NCI-H524 treated with DMSO at 0.1 percent for 48 hours (cell line): ENCODE measurements at regions not wholly inside any gene's neighbourhood (a gene's known extent, or its start where the extent isn't known, plus 50 kb on each side); places are given as distances from the start of the nearest gene placed in this dataset.

Experiments used
- DNase-seq: peaks from one replicate; lab custom pipeline; 2025; lab: John Stamatoyannopoulos, UW

DNA sequence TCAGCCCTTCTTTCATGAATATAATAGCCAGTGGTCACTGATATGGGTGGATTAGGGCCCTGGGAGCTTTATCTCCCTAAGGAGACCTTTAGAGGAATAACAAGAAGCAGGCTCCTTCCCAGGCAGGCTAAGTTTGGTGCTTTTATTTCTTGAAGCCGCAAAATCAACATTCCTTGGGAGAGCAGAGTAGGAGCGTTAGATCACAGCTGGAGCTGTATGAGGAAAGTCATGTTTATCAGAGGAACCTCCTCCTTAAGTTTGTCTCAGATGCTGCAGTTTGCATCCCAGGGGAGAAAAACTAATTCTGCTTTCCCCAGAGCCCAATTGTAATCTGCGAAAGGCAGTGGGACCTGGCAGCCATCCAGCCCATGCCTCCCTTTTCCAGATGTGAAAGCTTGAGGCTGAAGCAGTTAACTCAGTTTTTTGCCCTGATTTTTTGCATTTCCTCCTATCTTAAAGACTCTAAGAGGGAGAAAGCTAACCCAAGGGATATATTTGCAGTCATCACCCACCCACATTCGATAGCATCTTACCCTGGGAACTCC is 186.0 kb upstream of the FRMPD4 start:
- no peak for DNase-seq

DNA sequence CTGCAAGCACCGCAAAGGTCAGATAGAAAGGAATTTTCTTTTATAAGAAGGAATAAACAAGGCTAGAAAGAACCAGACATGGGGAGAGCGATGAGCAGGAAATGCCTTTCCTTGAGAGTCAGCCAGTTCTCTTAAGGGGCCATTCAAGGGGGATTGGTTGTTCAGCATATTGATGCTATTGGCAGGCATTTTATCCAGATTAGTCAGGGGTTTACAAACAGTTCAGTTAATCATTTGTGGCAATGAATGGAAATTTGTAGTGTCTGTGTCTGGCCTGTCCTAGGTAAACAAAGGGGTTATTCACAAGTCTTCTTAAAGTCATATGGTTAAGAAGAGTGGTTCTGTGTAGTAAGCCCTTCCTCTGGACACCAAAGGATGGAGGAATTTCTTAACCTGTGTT is 184.7 kb upstream of the FRMPD4 start:
- no peak for DNase-seq

GRCh38 chrX:11954176-11954575 is 184.1 kb upstream of the FRMPD4 start:
- DNase-seq: no peak

GRCh38 chrX:11960031-11960430 is 178.2 kb upstream of the FRMPD4 start:
- no peak for DNase-seq

- no peak for DNase-seq
Measured at GRCh38 chrX:11965436-11965835, 172.8 kb upstream of the FRMPD4 start.

DNA sequence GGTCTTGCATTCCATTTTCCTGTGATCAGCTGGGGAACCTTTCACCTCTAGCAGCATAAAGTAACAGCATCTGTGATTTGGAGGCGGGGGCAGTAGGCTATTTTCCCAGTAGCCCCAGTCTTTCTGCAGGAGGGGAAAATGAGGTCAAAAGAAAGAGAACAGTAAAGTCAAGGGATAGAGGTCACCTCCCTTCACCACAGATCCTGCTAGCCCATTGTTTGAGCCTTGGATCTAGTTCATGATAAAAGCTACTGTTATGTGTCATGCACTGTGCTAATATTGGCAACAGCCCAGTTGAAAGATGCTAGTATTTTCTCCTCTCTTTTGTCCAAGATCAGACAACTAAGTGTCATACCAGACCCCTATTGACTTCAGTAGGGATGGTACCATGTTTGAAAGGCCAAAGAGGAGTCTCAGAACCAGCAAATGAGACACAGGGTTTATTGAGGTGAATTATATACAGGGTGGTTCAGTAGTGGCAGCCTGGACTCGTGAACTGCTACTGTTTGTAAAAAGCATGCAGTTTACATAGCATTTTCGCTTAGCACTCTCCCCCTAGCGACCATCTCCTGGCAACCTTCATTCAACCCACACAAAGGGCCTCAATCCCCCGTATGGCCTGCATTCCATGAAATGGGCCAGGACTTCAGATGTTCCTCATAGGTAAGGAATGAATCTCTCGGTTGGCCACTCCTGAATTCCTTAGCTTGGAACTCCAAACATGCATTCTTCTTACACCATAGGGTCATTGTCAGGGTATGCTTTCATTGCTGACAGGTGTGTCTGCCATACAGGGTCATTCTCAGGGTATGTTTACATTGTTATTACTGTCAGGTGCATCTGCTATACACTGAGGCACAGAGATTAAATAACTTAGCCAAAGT is 170.0 kb upstream of the FRMPD4 start:
- DNase-seq: no peak

DNA sequence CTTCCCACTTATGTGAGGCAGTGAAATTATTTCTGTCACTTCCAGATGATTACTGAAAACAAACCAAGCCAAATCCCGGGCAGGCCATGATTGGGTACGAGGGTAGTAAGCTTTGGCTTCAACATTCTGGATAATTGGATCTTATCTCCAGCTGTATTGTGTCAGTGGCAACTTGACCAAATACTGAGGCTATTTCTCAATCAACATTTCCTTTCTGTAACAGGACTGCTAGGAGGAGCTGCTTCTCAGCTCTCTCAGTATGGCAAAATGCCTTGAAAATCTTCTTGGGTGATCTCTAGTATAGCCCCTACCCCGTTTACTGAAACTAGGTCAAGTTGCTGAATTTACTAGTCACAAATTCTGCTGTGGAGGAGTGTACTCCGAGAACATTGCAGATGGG is 169.3 kb upstream of the FRMPD4 start:
- no peak for DNase-seq

DNA sequence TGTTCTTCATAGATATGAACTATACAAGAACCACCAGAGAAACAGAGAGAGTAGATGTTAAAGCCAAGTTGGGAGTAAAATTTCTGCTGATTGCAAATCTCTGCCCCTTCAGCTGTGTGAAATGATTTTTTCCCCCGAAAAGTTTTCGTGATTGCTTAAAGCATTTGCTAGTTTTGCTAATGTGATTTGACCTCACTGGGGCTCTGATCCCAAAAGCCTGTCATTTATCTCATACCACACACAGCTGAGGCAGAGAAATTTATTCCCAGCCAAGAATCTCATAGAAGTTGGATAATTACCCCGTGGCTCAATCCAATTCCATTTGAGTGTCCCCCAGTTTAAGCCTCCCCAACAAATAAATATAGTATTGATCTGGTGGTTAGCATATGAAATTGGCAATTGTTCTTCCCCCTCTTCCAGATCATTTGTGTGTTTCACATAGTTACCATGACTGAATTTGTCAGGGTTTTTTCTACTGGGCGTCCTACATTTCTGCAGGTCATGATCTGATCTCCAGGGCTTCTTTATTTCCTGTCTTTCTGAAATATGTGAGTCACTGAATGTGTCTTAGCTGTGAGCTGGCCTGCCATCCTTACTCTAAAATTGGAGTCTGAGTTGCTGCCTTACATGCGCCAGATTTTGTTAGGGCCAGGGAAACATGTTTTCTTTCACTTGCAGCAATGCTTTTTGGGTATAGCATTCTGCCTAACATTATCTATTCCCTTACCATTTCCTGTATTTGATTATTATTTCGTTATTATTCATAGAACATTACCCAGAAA is 167.5 kb upstream of the FRMPD4 start:
- no peak for DNase-seq

- DNase-seq: no peak
Measured at GRCh38 chrX:11976663-11977062, 161.6 kb upstream of the FRMPD4 start.

DNA sequence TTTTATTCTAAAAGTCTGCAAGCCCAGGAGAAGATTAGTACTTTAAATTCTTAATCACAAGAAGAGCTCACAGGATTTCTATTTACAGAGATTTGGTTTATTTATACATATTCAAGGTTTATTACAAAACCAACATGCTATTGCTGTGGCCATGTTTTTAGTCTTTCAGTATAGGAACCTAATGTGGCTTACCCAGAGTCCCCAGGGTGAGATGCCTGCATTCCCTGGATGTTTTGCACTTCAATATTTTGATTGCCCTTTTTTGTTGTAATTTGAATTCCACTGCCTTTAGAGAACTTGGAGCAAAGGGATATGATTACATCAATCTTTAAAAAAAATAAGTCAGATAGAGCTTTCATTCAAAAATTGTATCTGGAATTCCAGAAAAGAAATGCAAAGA is 146.0 kb upstream of the FRMPD4 start:
- no peak for DNase-seq

- no peak for DNase-seq
Measured at GRCh38 chrX:11995146-11995545, 143.1 kb upstream of the FRMPD4 start.

GRCh38 chrX:11996810-11997209 is 141.5 kb upstream of the FRMPD4 start:
- DNase-seq: no peak

DNA sequence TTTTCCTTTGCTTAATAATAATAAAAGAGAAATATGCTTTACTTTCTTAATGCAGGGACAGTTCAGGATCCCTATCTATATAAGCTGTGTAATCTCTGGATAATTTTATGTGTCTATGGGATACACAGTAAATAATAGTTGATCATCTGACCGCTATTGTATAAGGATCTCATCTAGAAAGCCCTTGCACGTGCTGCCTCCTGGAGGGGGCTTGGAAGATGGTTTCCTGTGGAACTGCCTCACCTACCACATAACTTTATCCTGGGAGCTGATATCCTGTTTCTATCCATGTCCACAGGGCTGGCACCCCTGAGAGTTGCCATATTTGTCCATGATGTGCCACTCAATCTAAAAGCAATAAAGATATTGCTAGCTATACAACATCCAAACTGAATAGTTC is 139.3 kb upstream of the FRMPD4 start:
- DNase-seq: no peak

- no peak for DNase-seq
Measured at GRCh38 chrX:12002876-12003275, 135.4 kb upstream of the FRMPD4 start.

GRCh38 chrX:12007881-12008280 is 130.4 kb upstream of the FRMPD4 start:
- DNase-seq: no peak

DNA sequence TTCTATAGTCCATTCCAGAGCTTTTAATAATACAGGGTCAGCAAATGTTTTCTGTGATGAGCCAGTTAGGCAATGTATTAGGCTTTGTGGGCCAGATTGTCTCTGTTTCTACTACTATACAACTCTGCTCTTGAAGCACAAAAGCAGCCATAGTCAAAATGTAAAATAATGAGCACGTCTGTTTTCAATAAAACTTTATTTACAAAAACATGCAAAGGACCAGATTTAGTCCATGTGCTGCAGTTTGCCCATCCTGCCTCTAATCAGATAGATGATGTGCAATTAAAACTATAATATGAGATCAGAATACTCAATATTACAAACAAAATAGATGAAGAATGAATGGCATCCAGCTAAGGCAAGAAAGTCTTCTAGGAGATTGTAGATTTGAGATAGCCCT is 127.8 kb upstream of the FRMPD4 start:
- DNase-seq: no peak

- DNase-seq: no peak
Measured at GRCh38 chrX:12011075-12011474, 127.2 kb upstream of the FRMPD4 start.

- no peak for DNase-seq
Measured at GRCh38 chrX:12013211-12013618, 125.1 kb upstream of the FRMPD4 start.

GRCh38 chrX:12021698-12022097 is 116.6 kb upstream of the FRMPD4 start:
- DNase-seq: no peak

DNA sequence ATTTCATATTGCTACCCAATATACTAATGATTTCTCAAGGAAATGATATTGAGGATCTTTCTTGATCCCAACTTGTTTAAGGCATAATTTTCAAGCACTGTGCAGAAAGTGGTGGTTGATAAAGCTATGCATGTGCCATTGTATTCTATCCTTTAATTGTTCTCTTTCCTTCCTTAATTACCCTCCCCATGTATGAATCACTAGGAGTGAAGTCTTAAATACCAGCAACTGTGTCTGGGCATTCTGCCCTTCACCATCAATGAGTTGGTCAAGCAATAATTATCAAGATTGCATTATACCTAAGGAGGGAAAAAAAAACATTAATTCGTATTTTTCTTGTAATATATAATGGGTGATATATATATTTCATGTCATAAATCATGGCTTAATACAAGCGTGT is 111.8 kb upstream of the FRMPD4 start:
- no peak for DNase-seq

- DNase-seq: no peak
Measured at GRCh38 chrX:12032082-12032481, 106.2 kb upstream of the FRMPD4 start.

- DNase-seq: no peak
Measured at GRCh38 chrX:12034741-12035140, 103.5 kb upstream of the FRMPD4 start.

DNA sequence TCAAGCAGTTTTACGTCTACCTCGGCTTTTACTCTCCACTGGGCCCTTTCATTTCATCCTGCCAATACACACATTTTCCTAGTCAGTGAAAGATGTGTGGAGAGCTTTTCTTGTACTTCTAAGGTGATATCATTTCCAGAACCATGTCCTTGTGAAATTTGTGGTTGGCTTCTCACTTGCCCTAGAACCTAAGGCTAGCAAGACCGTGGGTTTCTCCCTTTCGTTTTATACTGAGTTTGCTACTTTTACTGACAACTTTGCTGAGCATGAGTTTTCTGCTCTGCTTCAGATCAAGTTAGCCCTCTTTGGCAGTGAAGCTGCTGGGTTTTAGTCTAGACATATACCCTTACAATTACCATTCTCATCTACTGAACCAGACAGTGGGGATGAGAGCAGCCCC is 95.7 kb upstream of the FRMPD4 start:
- no peak for DNase-seq
